Endodermal cell (in vitro differentiated cells): ENCODE measurements at regions not wholly inside any gene's neighbourhood (a gene's known extent, or its start where the extent isn't known, plus 50 kb on each side); places are given as distances from the start of the nearest gene placed in this dataset.

Source experiments
- DNase-seq: peaks from one replicate; pipeline ENCODE4 v3.0.0-alpha.2; 2017
- H3K27ac ChIP-seq: 2 replicates; pipeline ENCODE4 v1.5.1; 2013; ENCODE audit warnings: mild to moderate bottlenecking, low read depth, low read length, moderate library complexity
- H3K27me3 ChIP-seq: 2 replicates; pipeline ENCODE4 v1.6.1; 2013; ENCODE audit warnings: mild to moderate bottlenecking, low read length, moderate library complexity; ENCODE audit not compliant: insufficient read depth, control insufficient read depth, poor library complexity, severe bottlenecking
- H3K36me3 ChIP-seq: 2 replicates; pipeline ENCODE4 v1.7.0; 2013; ENCODE audit warnings: mild to moderate bottlenecking, low read length, moderate library complexity; ENCODE audit not compliant: control insufficient read depth, insufficient read depth
- H3K4me1 ChIP-seq: one replicate; pipeline ENCODE4 v1.7.0; 2013; ENCODE audit warnings: low read length; ENCODE audit not compliant: control insufficient read depth, insufficient read depth
- H3K4me3 ChIP-seq: 2 replicates; pipeline ENCODE4 v1.5.1; 2013; ENCODE audit warnings: mild to moderate bottlenecking, low read length, moderate library complexity
- H3K9ac ChIP-seq: 2 replicates; pipeline ENCODE4 v1.6.1; 2013; ENCODE audit warnings: mild to moderate bottlenecking, low read length, moderate library complexity; ENCODE audit not compliant: poor library complexity, severe bottlenecking; ENCODE audit errors: extremely low read depth
- H3K9me3 ChIP-seq: 2 replicates; pipeline ENCODE4 v1.6.1; 2013; ENCODE audit warnings: mild to moderate bottlenecking, low read length, moderate library complexity; ENCODE audit not compliant: control insufficient read depth
- H3K27ac Mint-ChIP-seq: 2 replicates; pipeline ENCODE4 v1.8.0; 2020; ENCODE audit warnings: mixed read lengths
- H3K27me3 Mint-ChIP-seq: 2 replicates; pipeline ENCODE4 v1.8.0; 2021; ENCODE audit warnings: mild to moderate bottlenecking, mixed read lengths; ENCODE audit not compliant: insufficient read depth
- H3K36me3 Mint-ChIP-seq: 2 replicates; pipeline ENCODE4 v1.8.0; 2020; ENCODE audit warnings: low read depth, mixed read lengths
- H3K4me1 Mint-ChIP-seq: 2 replicates; pipeline ENCODE4 v1.8.0; 2020; ENCODE audit warnings: mixed read lengths
- H3K4me3 Mint-ChIP-seq: 2 replicates; pipeline ENCODE4 v1.8.0; 2020; ENCODE audit warnings: mild to moderate bottlenecking, moderate library complexity, mixed read lengths
- H3K9me3 Mint-ChIP-seq: 2 replicates; pipeline ENCODE4 v1.8.0; 2020; ENCODE audit warnings: mild to moderate bottlenecking, mixed read lengths
- WGBS, 2 experiments: methylation state at CpG; one replicate each; pipeline versions ENCODE4 v1.1.5 to v1.1.7; 2013; ENCODE audit warnings: missing lambda C conversion rate in 2 of 2, mixed read lengths in 1 of 2; ENCODE audit not compliant: insufficient coverage in 1 of 2, insufficient read length in 1 of 2; 5-methylcytosine and 5-hydroxymethylcytosine counted together
- TF ChIP-seq, protein P1 (sequence below): fragments of 200-600 bp; sonication (generic); conservative IDR thresholded peaks from 2 replicates; pipeline ENCODE4 v1.5.0; 2021; ENCODE audit warnings: antibody characterized with exemption, mild to moderate bottlenecking

DNA sequence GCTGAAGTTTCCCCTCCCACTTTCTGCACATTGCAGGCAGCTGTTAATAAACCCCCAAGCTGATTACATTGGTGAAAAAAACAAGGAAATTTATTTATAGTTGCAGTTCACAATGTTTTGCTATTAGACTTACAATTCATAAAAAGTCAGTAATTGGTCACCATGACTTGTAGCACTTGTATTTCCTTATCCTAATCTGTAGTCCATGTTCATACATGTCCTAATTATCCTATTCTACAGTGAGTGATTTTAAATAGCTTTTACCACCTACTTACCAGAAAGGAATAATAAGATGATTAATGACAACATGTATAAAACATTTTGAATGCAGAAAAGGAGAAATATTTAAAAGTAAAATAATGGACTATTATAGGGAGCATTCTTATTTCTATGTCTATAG, 760.0 kb upstream of the RIOK2 start:
- Mint-ChIP-seq H3K27me3 (no peaks in the 10 kb centered on the region), H3K36me3 (no peaks in the 10 kb centered on the region), H3K9me3 (peaks cover 2% of the 10 kb centered on the region), H3K4me3 (no peak overlapping the region), H3K4me1 (no peaks in the 10 kb centered on the region), H3K27ac (no peak overlapping the region)
- no peak overlapping the region for H3K27ac ChIP-seq
- no peak overlapping the region for H3K9ac ChIP-seq
- no peaks in the 10 kb centered on the region for H3K36me3 ChIP-seq
- H3K4me3 ChIP-seq: no peak overlapping the region
- TF ChIP-seq, protein P1, sequence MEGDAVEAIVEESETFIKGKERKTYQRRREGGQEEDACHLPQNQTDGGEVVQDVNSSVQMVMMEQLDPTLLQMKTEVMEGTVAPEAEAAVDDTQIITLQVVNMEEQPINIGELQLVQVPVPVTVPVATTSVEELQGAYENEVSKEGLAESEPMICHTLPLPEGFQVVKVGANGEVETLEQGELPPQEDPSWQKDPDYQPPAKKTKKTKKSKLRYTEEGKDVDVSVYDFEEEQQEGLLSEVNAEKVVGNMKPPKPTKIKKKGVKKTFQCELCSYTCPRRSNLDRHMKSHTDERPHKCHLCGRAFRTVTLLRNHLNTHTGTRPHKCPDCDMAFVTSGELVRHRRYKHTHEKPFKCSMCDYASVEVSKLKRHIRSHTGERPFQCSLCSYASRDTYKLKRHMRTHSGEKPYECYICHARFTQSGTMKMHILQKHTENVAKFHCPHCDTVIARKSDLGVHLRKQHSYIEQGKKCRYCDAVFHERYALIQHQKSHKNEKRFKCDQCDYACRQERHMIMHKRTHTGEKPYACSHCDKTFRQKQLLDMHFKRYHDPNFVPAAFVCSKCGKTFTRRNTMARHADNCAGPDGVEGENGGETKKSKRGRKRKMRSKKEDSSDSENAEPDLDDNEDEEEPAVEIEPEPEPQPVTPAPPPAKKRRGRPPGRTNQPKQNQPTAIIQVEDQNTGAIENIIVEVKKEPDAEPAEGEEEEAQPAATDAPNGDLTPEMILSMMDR: no peak
- no peak for DNase-seq
- no peaks in the 10 kb centered on the region for H3K4me1 ChIP-seq
- no peaks in the 10 kb centered on the region for H3K27me3 ChIP-seq
- no peaks in the 10 kb centered on the region for H3K9me3 ChIP-seq

DNA sequence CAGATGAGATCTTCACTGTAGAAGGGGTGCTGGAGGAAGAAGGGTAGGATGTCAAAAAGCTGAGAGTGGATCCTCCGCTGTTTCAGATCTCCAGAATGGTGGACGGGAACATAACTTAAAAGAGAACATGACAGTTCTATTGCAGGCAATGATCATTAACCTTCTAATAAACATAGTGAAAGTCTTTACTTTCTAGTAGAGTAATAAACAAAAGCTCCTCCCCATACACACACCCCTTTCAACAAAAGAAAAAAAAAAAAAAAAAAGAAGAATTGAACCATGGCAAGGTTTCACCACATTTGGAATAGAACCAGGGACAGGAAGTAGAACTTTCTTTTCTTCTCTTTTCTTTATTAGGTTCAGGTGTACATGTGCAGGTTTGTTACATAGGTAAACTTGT, 768.1 kb upstream of the RIOK2 start:
- Mint-ChIP-seq H3K4me3 (no peak overlapping the region), H3K27me3 (no peaks in the 10 kb centered on the region), H3K27ac (no peak overlapping the region), H3K9me3 (peaks cover 17% of the 10 kb centered on the region), H3K36me3 (no peaks in the 10 kb centered on the region), H3K4me1 (no peaks in the 10 kb centered on the region)
- no peak overlapping the region for H3K4me3 ChIP-seq
- no peak overlapping the region for H3K9ac ChIP-seq
- no peak overlapping the region for H3K27ac ChIP-seq
- H3K4me1 ChIP-seq: no peaks in the 10 kb centered on the region
- peaks cover 6% of the 10 kb centered on the region for H3K9me3 ChIP-seq
- 100% methylated on average over 1 to 2 of the region's 2 CpGs for WGBS, 2 experiments
- H3K27me3 ChIP-seq: no peaks in the 10 kb centered on the region
- no peak for DNase-seq
- no peaks in the 10 kb centered on the region for H3K36me3 ChIP-seq
- TF ChIP-seq, protein P1: no peak

GRCh38 chr5:97955450-97955849, 772.4 kb upstream of the RIOK2 start:
- no peaks in the 10 kb centered on the region for H3K36me3 ChIP-seq
- no peaks in the 10 kb centered on the region for H3K4me1 ChIP-seq
- no peaks in the 10 kb centered on the region for H3K27me3 ChIP-seq
- WGBS, 2 experiments: 88% methylated on average over 1 of the region's 1 CpG; no CpG with 5 or more reads in 1 of the 2 experiments
- no peaks in the 10 kb centered on the region for H3K4me1 Mint-ChIP-seq
- H3K9me3 ChIP-seq: peaks cover 11% of the 10 kb centered on the region
- H3K9ac ChIP-seq: no peak overlapping the region
- no peak for DNase-seq
- TF ChIP-seq, protein P1: no peak
- H3K27me3 Mint-ChIP-seq: no peaks in the 10 kb centered on the region
- peaks cover 12% of the 10 kb centered on the region for H3K9me3 Mint-ChIP-seq
- H3K27ac Mint-ChIP-seq: no peak overlapping the region
- H3K27ac ChIP-seq: no peak overlapping the region
- no peak overlapping the region for H3K4me3 Mint-ChIP-seq
- no peak overlapping the region for H3K4me3 ChIP-seq
- no peaks in the 10 kb centered on the region for H3K36me3 Mint-ChIP-seq
